ENCODE measurements at regions not wholly inside any gene's neighbourhood (a gene's known extent, or its start where the extent isn't known, plus 50 kb on each side); places are given as distances from the start of the nearest gene placed in this dataset.

DNA sequence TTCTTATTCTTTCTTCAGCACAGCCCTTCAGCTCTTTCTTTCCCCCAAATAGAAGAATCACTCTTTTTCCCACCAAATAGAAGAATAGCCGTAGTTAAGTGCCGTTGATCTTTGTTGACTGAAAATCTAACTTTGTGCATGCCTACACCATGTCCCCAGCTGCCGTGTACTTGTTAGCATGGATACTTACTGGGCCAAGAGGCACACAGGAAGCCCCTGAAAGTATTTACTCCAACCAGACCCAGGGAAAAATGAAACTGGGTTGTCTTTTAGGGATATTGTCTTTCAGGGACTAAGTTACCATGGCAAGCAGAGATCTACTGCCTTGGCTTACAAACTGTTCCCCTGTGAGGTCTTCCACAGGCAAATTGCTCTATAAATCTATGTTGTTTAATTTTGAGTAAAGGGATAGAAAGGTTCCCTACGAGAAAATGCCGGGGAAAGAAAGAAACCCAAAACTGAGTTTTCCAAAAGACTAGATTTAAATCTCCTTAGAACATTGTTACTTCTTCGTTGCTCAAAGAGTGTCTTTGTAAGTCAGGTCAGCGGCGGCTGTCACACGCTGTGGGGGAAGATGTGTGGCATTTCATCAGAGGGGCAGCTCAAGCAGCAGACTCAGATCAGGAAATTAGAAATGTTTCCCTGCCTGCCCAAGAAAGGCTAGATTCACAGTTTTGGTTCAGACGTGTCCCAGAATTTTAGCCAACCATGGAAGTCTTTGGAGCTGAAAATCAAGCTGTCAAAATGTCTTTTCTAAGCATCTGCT, 152.7 kb upstream of the PRNP start:
- peak; percentile 85 for DNase-seq
- Histone ChIP-seq H3K4me3 (no peak overlapping the region), H3K27me3 (no peaks in the 10 kb centered on the region), H3K9me3 (no peaks in the 10 kb centered on the region), H3K4me1 (no peaks in the 10 kb centered on the region), H3K36me3 (ENCODE audit: low read depth, missing control alignments) (no peaks in the 10 kb centered on the region), H3K27ac (peak overlapping the region in 1 of 2 donors; percentile 1)
- intact Hi-C loops (cut with DNase I; ENCODE audit: low total_unique reads), result no loop called here
- WGBS, 2 donors, result 57 to 68% methylated on average over 10 of the region's 10 CpGs
- TF ChIP-seq, protein P1, sequence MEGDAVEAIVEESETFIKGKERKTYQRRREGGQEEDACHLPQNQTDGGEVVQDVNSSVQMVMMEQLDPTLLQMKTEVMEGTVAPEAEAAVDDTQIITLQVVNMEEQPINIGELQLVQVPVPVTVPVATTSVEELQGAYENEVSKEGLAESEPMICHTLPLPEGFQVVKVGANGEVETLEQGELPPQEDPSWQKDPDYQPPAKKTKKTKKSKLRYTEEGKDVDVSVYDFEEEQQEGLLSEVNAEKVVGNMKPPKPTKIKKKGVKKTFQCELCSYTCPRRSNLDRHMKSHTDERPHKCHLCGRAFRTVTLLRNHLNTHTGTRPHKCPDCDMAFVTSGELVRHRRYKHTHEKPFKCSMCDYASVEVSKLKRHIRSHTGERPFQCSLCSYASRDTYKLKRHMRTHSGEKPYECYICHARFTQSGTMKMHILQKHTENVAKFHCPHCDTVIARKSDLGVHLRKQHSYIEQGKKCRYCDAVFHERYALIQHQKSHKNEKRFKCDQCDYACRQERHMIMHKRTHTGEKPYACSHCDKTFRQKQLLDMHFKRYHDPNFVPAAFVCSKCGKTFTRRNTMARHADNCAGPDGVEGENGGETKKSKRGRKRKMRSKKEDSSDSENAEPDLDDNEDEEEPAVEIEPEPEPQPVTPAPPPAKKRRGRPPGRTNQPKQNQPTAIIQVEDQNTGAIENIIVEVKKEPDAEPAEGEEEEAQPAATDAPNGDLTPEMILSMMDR (IDR thresholded peaks at IDR 0.05), result no peak
- no peak for TF ChIP-seq POLR2A (IDR thresholded peaks at IDR 0.05)

DNA sequence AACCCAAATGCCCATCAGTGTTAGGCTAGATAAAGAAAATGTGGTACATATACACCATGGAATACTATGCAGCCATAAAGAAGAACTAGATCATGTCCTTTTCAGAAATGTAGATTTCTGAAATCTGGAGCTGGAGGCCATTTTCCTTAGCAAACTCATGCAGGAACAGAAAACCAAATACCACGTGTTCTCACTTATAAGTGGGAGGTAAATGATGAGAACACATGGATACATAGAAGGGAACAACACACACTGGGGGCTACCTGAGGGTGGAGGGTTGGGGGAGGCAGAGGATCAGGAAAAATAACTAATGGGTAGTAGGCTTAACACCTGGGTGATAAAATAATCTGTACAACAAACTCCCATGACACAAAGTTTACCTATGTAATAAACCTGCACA, 153.5 kb upstream of the PRNP start:
- intact Hi-C loops (cut with DNase I; ENCODE audit: low total_unique reads), result no loop called here
- H3K4me1 ChIP-seq, result no peaks in the 10 kb centered on the region
- H3K36me3 ChIP-seq (ENCODE audit: low read depth, missing control alignments), result no peaks in the 10 kb centered on the region
- H3K27ac ChIP-seq, result no peak overlapping the region
- no peak for DNase-seq
- H3K9me3 ChIP-seq, result no peaks in the 10 kb centered on the region
- H3K27me3 ChIP-seq, result no peaks in the 10 kb centered on the region
- H3K4me3 ChIP-seq, result no peak overlapping the region
- 77 to 78% methylated on average over 1 of the region's 1 CpG for WGBS, 2 donors
- TF ChIP-seq, protein P1 (IDR thresholded peaks at IDR 0.05), result no peak
- TF ChIP-seq POLR2A (IDR thresholded peaks at IDR 0.05), result no peak

DNA sequence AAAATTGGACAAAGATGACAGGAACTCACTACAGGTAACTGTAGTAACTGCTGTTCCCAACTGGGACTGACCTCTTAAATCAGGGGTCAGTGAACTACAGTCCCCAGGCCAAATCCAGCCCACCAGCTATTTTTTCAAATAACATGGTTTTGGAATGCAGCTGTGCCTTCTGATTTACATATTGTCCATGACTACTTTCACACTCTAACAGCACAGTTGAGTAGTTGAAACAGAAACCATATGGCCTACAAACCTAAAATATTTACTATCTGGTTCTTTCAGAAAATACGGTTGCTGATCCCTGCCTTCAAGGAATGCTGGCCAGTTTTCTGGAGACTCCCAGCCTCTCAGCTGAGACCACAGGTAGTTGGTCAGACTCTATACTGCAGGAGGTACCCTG, 161.5 kb upstream of the PRNP start:
- intact Hi-C loops (cut with DNase I; ENCODE audit: low total_unique reads), result no loop called here
- 63 to 79% methylated on average over 1 of the region's 1 CpG for WGBS, 2 donors

DNA sequence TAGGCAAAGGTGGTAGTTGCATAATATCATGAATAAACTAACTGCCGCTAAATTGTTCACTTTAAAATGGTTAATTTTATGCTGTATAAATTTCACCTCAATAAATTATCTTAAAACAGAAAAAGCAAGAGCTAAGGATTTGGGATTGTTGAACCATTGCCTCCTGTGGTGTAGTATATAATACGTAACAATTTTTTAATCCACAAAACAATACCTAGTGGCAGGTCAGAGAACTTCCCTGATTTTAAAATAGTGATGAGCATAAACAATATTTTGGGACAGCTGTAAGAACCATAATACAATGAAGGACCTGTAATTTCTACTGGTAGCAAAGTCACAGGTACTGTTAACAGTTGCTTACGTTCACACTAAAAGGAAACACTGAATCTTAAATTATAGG, 161.9 kb upstream of the PRNP start:
- DNase-seq, result no peak
- TF ChIP-seq POLR2A (IDR thresholded peaks at IDR 0.05), result no peak
- TF ChIP-seq, protein P1 (IDR thresholded peaks at IDR 0.05), result peak in 1 of 3 experiments; percentile 16
- H3K4me3 ChIP-seq, result no peak overlapping the region
- no peaks in the 10 kb centered on the region for H3K27me3 ChIP-seq
- intact Hi-C loops (cut with DNase I; ENCODE audit: low total_unique reads), result no loop called here
- no peaks in the 10 kb centered on the region for H3K4me1 ChIP-seq
- 93 to 97% methylated on average over 3 of the region's 3 CpGs for WGBS, 2 donors
- H3K9me3 ChIP-seq, result no peaks in the 10 kb centered on the region
- H3K27ac ChIP-seq, result no peak overlapping the region
- no peaks in the 10 kb centered on the region for H3K36me3 ChIP-seq (ENCODE audit: low read depth, missing control alignments)

More for the DNA sequence above, 161.5 kb upstream of the PRNP start:
- TF ChIP-seq, protein P1 (IDR thresholded peaks at IDR 0.05), result no peak
- TF ChIP-seq POLR2A (IDR thresholded peaks at IDR 0.05), result no peak
- no peak for DNase-seq
- Histone ChIP-seq H3K4me1 (no peaks in the 10 kb centered on the region), H3K9me3 (no peaks in the 10 kb centered on the region), H3K4me3 (no peak overlapping the region), H3K36me3 (ENCODE audit: low read depth, missing control alignments) (no peaks in the 10 kb centered on the region), H3K27me3 (no peaks in the 10 kb centered on the region), H3K27ac (no peak overlapping the region)

DNA sequence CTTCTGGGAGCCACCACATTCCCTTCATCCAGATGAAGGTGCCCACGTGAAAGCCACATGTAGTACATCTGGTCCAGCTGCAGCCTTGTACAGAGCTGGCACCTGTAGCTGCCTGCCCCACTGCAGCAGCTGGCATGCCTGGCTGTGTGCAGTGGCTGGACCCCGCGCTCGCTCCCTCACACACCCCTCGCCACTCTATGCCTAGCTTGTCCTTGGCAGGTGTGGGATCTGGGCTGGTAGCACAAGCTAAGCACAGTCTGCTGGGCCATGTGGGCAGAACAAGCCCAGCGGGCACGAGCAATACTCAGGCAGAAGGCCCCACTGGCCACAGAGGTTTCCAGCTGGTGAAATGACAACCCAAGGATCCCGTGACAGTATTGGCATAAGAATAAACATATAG, 163.9 kb upstream of the PRNP start:
- intact Hi-C loops (cut with DNase I; ENCODE audit: low total_unique reads), result no loop called here

More for the DNA sequence above, 163.9 kb upstream of the PRNP start:
- H3K27me3 ChIP-seq, result no peaks in the 10 kb centered on the region
- H3K36me3 ChIP-seq (ENCODE audit: low read depth, missing control alignments), result no peaks in the 10 kb centered on the region
- no peak overlapping the region for H3K4me3 ChIP-seq
- no peaks in the 10 kb centered on the region for H3K9me3 ChIP-seq
- 96 to 100% methylated on average over 7 to 8 of the region's 8 CpGs for WGBS, 2 donors
- TF ChIP-seq POLR2A (IDR thresholded peaks at IDR 0.05), result no peak
- TF ChIP-seq, protein P1 (IDR thresholded peaks at IDR 0.05), result no peak
- DNase-seq, result no peak
- no peaks in the 10 kb centered on the region for H3K4me1 ChIP-seq
- H3K27ac ChIP-seq, result no peak overlapping the region
